Gastroesophageal sphincter (tissue), 3 donors: ENCODE measurements at regions not wholly inside any gene's neighbourhood (a gene's known extent, or its start where the extent isn't known, plus 50 kb on each side); places are given as distances from the start of the nearest gene placed in this dataset.

ENCODE experiments used
- CTCF ChIP-seq, 4 experiments: fragments of 200-600 bp in 2 of 4; fragments of 450-650 bp in 2 of 4; sonication (generic) in 1 of 4; IDR thresholded peaks; one replicate each; pipeline ENCODE4 v1.5.1; 2017 to 2019; ENCODE audit warnings: antibody characterized with exemption in 4 of 4, mild to moderate bottlenecking in 2 of 4, moderate library complexity in 2 of 4
- POLR2A ChIP-seq, 2 donors: fragments of 450-650 bp; IDR thresholded peaks; one replicate each; pipeline ENCODE4 v1.6.1; 2017; ENCODE audit warnings: antibody characterized with exemption in 2 of 2, mild to moderate bottlenecking in 2 of 2, moderate library complexity in 1 of 2

- no peak for TF ChIP-seq POLR2A (IDR thresholded peaks at IDR 0.05)
- no peak for TF ChIP-seq CTCF (IDR thresholded peaks at IDR 0.05)
These were observed 226.5 kb upstream of the PITRM1 start for GRCh38 chr10:3398825-3399646.
